Panc1 (cell line): ENCODE measurements at regions not wholly inside any gene's neighbourhood (a gene's known extent, or its start where the extent isn't known, plus 50 kb on each side); places are given as distances from the start of the nearest gene placed in this dataset.

Experiments used
- ATAC-seq: fragments of 200-7000 bp; cut with Tn5 transposase; 2 replicates; pipeline ENCODE4 v1.9.1; 2020; ENCODE audit warnings: mild to moderate bottlenecking, moderate library complexity
- BruUV-seq: library from RNA; stranded (reverse); fragments of 400-500 nt; replicated peaks from 2 replicates; lab custom pipeline; 2021; lab: Mats Ljungman, UMichigan
- CTCF ChIA-PET: fragments of 300-600 bp; sonication (Branson Sonifier 250); formaldehyde crosslinking; loops from one replicate; lab custom pipeline; 2022; ENCODE audit warnings: antibody characterized with exemption; lab: Charles Lee
- POLR2A ChIA-PET: fragments of 300-600 bp; sonication (Branson Sonifier 250); formaldehyde crosslinking; loops from one replicate; lab custom pipeline; 2022; ENCODE audit warnings: antibody characterized with exemption; lab: Charles Lee
- DNase-seq: peaks from one replicate; pipeline ENCODE4 v3.0.0-alpha.2; 2010; ENCODE audit warnings: low read depth, low spot score
- H3K27ac ChIP-seq: 2 replicates; pipeline ENCODE4 v1.5.1; 2011; ENCODE audit warnings: mild to moderate bottlenecking, low read length, inconsistent platforms
- H3K27me3 ChIP-seq: fragments of 200-500 bp; sonication (Bioruptor generic); 2 replicates; pipeline ENCODE4 v1.6.0; 2014; ENCODE audit warnings: low read length, inconsistent platforms; ENCODE audit not compliant: control insufficient read depth, insufficient read depth
- H3K36me3 ChIP-seq: fragments of 200-500 bp; sonication (Bioruptor generic); 2 replicates; pipeline ENCODE4 v1.5.1; 2014; ENCODE audit warnings: inconsistent platforms, mild to moderate bottlenecking, low read length, moderate library complexity; ENCODE audit not compliant: control insufficient read depth, insufficient read depth
- H3K4me1 ChIP-seq: 2 replicates; pipeline ENCODE4 v1.5.1; 2011; ENCODE audit warnings: inconsistent platforms, mild to moderate bottlenecking, low read length, moderate library complexity; ENCODE audit not compliant: control insufficient read depth, insufficient read depth
- H3K4me3 ChIP-seq, 2 experiments: 2 replicates each; pipeline ENCODE4 v1.5.1; 2011 to 2012; ENCODE audit warnings: low read depth in 2 of 2, low read length in 2 of 2, mild to moderate bottlenecking in 2 of 2, inconsistent platforms in 1 of 2, moderate library complexity in 1 of 2
- H3K9me3 ChIP-seq: fragments of 200-500 bp; sonication (Bioruptor generic); 2 replicates; pipeline ENCODE4 v1.5.1; 2014; ENCODE audit warnings: low read depth, mild to moderate bottlenecking, inconsistent platforms, low read length, moderate library complexity; ENCODE audit not compliant: control insufficient read depth, insufficient read depth
- POLR2AphosphoS5 ChIP-seq: IDR thresholded peaks from 2 replicates; pipeline ENCODE4 v1.6.1; 2012; ENCODE audit warnings: mild to moderate bottlenecking, low read depth, low read length, moderate library complexity
- SIN3A ChIP-seq: IDR thresholded peaks from 2 replicates; pipeline ENCODE4 v1.6.1; 2012; ENCODE audit warnings: low read depth, mild to moderate bottlenecking, low read length, moderate library complexity, borderline replicate concordance; ENCODE audit not compliant: insufficient read depth
- TCF7L2 ChIP-seq: IDR thresholded peaks from 2 replicates; pipeline ENCODE4 v1.6.1; 2011; ENCODE audit warnings: mild to moderate bottlenecking, low read depth, low read length, inconsistent platforms
- in situ Hi-C: cut with HindIII; loops from 2 replicates; pipeline ENCODE4 v1.10.0; 2016; ENCODE audit warnings: low sequenced_read_pairs, low pct_unique_long_range_greater_than_20kb
- intact Hi-C: fragments of 100-400 bp; cut with micrococcal nuclease; formaldehyde crosslinking; loops from one replicate; pipeline ENCODE4 v1.10.0; 2022; ENCODE audit not compliant: unreplicated experiment
- TF ChIP-seq, protein P1 (sequence below): fragments of 450-650 bp; IDR thresholded peaks from 2 replicates; pipeline ENCODE4 v1.5.1; 2017; ENCODE audit warnings: mild to moderate bottlenecking
- TF ChIP-seq, protein P2 (sequence below), 2 experiments: IDR thresholded peaks; 2 replicates each; pipeline ENCODE4 v1.6.1; 2011 to 2012; ENCODE audit warnings: low read depth in 2 of 2, control low read depth in 1 of 2, low read length in 1 of 2, mild to moderate bottlenecking in 1 of 2, moderate library complexity in 1 of 2; ENCODE audit not compliant: insufficient read depth in 1 of 2

DNA sequence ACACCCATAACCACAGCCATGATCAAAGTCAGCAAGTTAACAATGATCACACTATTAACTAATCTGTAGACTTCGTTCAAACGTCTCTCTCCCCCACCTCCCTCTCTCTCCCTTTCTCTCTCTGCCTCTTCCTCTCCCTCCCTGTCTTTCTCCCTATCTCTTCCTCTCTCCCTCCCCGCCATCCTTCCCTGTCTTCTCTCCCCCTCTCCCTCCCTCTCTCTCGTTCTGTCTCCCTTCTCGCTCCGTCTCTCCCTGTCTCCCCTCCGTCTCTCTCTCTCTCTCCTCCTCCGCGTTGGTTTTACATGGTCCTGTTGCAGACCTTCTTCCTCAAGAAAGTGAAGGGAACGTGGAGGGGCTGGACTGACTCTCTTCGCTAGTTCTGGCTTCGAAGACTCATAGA is 308.9 kb upstream of the FOXQ1 start:
- CTCF ChIA-PET: no interaction called here
- intact Hi-C loops: no loop called here
- no TSS peak for BruUV-seq

DNA sequence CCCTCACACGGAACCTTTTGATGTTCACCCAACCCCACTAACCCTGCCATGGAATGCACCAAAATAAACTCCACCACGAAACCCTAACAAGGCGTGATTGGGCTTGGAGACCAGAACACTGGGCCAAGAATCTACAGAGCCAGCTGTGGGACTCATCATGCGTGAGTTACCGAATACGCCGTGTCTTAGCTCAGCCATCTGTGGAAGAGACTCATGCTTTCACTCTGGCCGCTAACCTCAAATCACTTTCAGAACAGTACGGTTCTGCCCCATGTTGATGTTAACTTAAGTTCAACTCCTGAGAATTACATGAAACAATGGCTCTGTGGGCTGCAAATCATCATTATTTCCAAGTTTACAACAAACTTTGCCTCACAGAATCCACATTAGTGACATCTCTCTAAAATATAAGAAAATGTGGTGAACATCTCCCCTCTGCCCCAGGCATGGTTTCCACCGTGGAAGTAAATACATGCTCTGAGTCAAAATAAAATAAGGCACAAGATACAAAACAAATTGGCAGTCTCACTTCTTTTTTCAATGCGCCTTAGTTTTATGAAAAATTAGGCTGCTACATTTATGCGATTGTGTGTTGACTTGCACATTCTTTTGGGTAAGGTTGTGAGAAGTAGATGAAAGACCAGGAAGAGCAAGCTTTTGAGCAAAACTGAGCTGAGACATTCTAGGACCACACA is 308.9 kb upstream of the EXOC2 start:
- DNase-seq: no peak
- Histone ChIP-seq H3K9me3 (no peaks in the 10 kb centered on the region), H3K27ac (no peak overlapping the region), H3K36me3 (no peaks in the 10 kb centered on the region), H3K4me3 (no peak overlapping the region), H3K4me1 (no peaks in the 10 kb centered on the region), H3K27me3 (peaks cover 2% of the 10 kb centered on the region; the same call in 1 of the 2 replicates)
- intact Hi-C loops: no loop called here
- TF ChIP-seq POLR2AphosphoS5 (no peak), SIN3A (no peak)
- TF ChIP-seq, protein P1, sequence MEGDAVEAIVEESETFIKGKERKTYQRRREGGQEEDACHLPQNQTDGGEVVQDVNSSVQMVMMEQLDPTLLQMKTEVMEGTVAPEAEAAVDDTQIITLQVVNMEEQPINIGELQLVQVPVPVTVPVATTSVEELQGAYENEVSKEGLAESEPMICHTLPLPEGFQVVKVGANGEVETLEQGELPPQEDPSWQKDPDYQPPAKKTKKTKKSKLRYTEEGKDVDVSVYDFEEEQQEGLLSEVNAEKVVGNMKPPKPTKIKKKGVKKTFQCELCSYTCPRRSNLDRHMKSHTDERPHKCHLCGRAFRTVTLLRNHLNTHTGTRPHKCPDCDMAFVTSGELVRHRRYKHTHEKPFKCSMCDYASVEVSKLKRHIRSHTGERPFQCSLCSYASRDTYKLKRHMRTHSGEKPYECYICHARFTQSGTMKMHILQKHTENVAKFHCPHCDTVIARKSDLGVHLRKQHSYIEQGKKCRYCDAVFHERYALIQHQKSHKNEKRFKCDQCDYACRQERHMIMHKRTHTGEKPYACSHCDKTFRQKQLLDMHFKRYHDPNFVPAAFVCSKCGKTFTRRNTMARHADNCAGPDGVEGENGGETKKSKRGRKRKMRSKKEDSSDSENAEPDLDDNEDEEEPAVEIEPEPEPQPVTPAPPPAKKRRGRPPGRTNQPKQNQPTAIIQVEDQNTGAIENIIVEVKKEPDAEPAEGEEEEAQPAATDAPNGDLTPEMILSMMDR: no peak
- in situ Hi-C loops: no loop called here
- ChIA-PET POLR2A (no interaction called here), CTCF (interaction anchor here (0.6 kb wide), 1 partner anchor 869 kb away, joined by 4 read pairs; no protein-coding TSS in a partner anchor)
- BruUV-seq: no TSS peak
- no peak for ATAC-seq

More for the DNA sequence above, 308.9 kb upstream of the FOXQ1 start:
- ATAC-seq (no peak), DNase-seq (no peak)
- Histone ChIP-seq H3K36me3 (no peaks in the 10 kb centered on the region), H3K27me3 (peaks cover 2% of the 10 kb centered on the region; the same call in 1 of the 2 replicates), H3K27ac (no peak overlapping the region), H3K4me3 (no peak overlapping the region), H3K4me1 (no peaks in the 10 kb centered on the region), H3K9me3 (no peaks in the 10 kb centered on the region)
- no peak for TF ChIP-seq SIN3A
- TF ChIP-seq, protein P1: no peak
- no peak for TF ChIP-seq POLR2AphosphoS5
- TF ChIP-seq, protein P2, sequence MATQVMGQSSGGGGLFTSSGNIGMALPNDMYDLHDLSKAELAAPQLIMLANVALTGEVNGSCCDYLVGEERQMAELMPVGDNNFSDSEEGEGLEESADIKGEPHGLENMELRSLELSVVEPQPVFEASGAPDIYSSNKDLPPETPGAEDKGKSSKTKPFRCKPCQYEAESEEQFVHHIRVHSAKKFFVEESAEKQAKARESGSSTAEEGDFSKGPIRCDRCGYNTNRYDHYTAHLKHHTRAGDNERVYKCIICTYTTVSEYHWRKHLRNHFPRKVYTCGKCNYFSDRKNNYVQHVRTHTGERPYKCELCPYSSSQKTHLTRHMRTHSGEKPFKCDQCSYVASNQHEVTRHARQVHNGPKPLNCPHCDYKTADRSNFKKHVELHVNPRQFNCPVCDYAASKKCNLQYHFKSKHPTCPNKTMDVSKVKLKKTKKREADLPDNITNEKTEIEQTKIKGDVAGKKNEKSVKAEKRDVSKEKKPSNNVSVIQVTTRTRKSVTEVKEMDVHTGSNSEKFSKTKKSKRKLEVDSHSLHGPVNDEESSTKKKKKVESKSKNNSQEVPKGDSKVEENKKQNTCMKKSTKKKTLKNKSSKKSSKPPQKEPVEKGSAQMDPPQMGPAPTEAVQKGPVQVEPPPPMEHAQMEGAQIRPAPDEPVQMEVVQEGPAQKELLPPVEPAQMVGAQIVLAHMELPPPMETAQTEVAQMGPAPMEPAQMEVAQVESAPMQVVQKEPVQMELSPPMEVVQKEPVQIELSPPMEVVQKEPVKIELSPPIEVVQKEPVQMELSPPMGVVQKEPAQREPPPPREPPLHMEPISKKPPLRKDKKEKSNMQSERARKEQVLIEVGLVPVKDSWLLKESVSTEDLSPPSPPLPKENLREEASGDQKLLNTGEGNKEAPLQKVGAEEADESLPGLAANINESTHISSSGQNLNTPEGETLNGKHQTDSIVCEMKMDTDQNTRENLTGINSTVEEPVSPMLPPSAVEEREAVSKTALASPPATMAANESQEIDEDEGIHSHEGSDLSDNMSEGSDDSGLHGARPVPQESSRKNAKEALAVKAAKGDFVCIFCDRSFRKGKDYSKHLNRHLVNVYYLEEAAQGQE (IDR thresholded peaks at IDR 0.05; ENCODE audit: insufficient read depth in 1 of 2, low read depth in 2 of 2, low read length in 1 of 2): no peak
- TF ChIP-seq TCF7L2: no peak
- POLR2A ChIA-PET: no interaction called here
- in situ Hi-C loops: no loop called here
